Neural crest cell (in vitro differentiated cells): ENCODE measurements at regions not wholly inside any gene's neighbourhood (a gene's known extent, or its start where the extent isn't known, plus 50 kb on each side); places are given as distances from the start of the nearest gene placed in this dataset.

Experiments used
- DNase-seq: peaks from one replicate; pipeline ENCODE4 v3.0.0; 2021; ENCODE audit warnings: low read depth, mixed read lengths, low spot score
- H3K27ac Mint-ChIP-seq: one replicate; pipeline ENCODE4 v1.8.0; 2021; ENCODE audit warnings: mild to moderate bottlenecking, mixed read lengths; ENCODE audit not compliant: unreplicated experiment
- H3K27me3 Mint-ChIP-seq: 2 replicates; pipeline ENCODE4 v1.8.0; 2021; ENCODE audit warnings: low read depth, mild to moderate bottlenecking, mixed read lengths
- H3K36me3 Mint-ChIP-seq: 2 replicates; pipeline ENCODE4 v1.8.0; 2021; ENCODE audit warnings: low read depth, mild to moderate bottlenecking, mixed read lengths
- H3K4me1 Mint-ChIP-seq: 2 replicates; pipeline ENCODE4 v1.8.0; 2021; ENCODE audit warnings: mixed read lengths
- H3K4me3 Mint-ChIP-seq: one replicate; pipeline ENCODE4 v1.8.0; 2021; ENCODE audit warnings: mild to moderate bottlenecking, mixed read lengths
- H3K9me3 Mint-ChIP-seq: 2 replicates; pipeline ENCODE4 v1.8.0; 2021; ENCODE audit warnings: mixed read lengths
- CTCF ChIP-seq: fragments of 200-600 bp; sonication (generic); conservative IDR thresholded peaks from 2 replicates; pipeline ENCODE4 v1.5.0; 2021; ENCODE audit warnings: antibody characterized with exemption, mild to moderate bottlenecking

DNA sequence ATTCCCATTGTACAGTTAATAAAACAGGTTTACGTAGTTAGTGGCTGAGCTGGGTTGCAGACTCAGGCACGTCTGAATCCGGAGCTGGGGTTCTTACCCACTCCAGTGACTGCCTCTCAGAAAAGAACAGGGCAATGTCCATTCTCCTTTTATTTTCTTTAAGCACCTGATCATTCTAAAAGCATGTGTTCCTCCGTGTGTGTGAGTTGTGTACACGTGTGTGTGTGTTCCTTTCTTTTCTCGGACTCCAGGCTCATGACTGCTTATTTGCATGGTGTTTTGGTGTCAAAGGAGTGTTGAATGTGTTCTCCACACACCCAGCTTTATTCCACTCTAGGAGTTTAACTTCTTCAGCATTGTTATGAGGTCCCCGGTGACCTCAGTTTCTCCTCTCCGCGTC is 260.1 kb downstream of the SNX10 start:
- Mint-ChIP-seq H3K4me1 (peaks cover 5% of the 10 kb centered on the region), H3K9me3 (no peaks in the 10 kb centered on the region), H3K27me3 (peaks cover 9% of the 10 kb centered on the region), H3K27ac (no peak overlapping the region), H3K4me3 (no peak overlapping the region), H3K36me3 (no peaks in the 10 kb centered on the region)
- DNase-seq, result no peak
- TF ChIP-seq CTCF, result no peak

- Mint-ChIP-seq H3K27me3 (peaks cover 11% of the 10 kb centered on the region), H3K4me1 (peaks cover 5% of the 10 kb centered on the region), H3K4me3 (no peak overlapping the region), H3K9me3 (no peaks in the 10 kb centered on the region), H3K27ac (no peak overlapping the region), H3K36me3 (no peaks in the 10 kb centered on the region)
- no peak for DNase-seq
- no peak for TF ChIP-seq CTCF
Observed at GRCh38 chr7:26553128-26553527, 261.5 kb downstream of the SNX10 start.

- Mint-ChIP-seq H3K4me3 (no peak overlapping the region), H3K27ac (no peak overlapping the region), H3K36me3 (no peaks in the 10 kb centered on the region), H3K9me3 (no peaks in the 10 kb centered on the region), H3K27me3 (peaks cover 9% of the 10 kb centered on the region), H3K4me1 (peaks cover 5% of the 10 kb centered on the region)
- no peak for DNase-seq
- TF ChIP-seq CTCF, result no peak
Observed at GRCh38 chr7:26553582-26553981, 261.9 kb downstream of the SNX10 start.

- H3K27me3 Mint-ChIP-seq, result peaks cover 10% of the 10 kb centered on the region
- no peak for TF ChIP-seq CTCF
- H3K4me1 Mint-ChIP-seq, result peaks cover 5% of the 10 kb centered on the region
- H3K9me3 Mint-ChIP-seq, result no peaks in the 10 kb centered on the region
- H3K27ac Mint-ChIP-seq, result no peak overlapping the region
- DNase-seq, result no peak
- no peaks in the 10 kb centered on the region for H3K36me3 Mint-ChIP-seq
- H3K4me3 Mint-ChIP-seq, result no peak overlapping the region
Observed at GRCh38 chr7:26554952-26555351, 263.3 kb downstream of the SNX10 start.

- H3K27me3 Mint-ChIP-seq, result peaks cover 14% of the 10 kb centered on the region
- no peak for TF ChIP-seq CTCF
- H3K4me3 Mint-ChIP-seq, result no peak overlapping the region
- DNase-seq, result no peak
- H3K4me1 Mint-ChIP-seq, result peaks cover 5% of the 10 kb centered on the region
- no peaks in the 10 kb centered on the region for H3K36me3 Mint-ChIP-seq
- no peak overlapping the region for H3K27ac Mint-ChIP-seq
- H3K9me3 Mint-ChIP-seq, result no peaks in the 10 kb centered on the region
Observed at GRCh38 chr7:26556061-26556881, 264.6 kb downstream of the SNX10 start.
